ENCODE measurements at regions not wholly inside any gene's neighbourhood (a gene's known extent, or its start where the extent isn't known, plus 50 kb on each side); places are given as distances from the start of the nearest gene placed in this dataset.

DNA sequence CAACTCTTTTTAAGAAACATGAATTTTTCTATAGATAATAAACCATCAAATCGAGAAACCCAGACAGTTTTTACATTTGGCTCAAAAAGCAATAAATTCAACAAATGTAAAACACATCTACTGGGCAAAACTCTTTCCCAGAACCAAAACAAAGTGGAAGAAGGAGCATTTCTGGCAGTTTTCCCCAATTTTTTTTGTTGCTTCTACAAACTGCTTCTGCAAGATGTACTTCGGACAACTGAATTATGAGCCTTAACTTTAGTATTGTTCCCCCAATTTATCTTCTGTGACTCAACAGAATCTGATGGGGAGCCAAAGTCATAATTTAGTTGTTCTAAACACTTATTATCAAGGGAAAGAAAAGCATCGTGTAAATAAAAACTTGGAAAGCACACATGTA, 1047.2 kb downstream of the CDH11 start:
- no peak for TF ChIP-seq CTCF (conservative IDR thresholded peaks at IDR 0.05)
- TF ChIP-seq ZFX (IDR thresholded peaks at IDR 0.05): no peak

Measured in C4-2B (cell line).